Endothelial cell of umbilical vein (primary cell): ENCODE measurements at regions not wholly inside any gene's neighbourhood (a gene's known extent, or its start where the extent isn't known, plus 50 kb on each side); places are given as distances from the start of the nearest gene placed in this dataset.

Source experiments
- CTCF ChIP-seq, 2 donors: IDR thresholded peaks; 1 replicate in 1 of 2; 2 replicates in 1 of 2; pipeline ENCODE4 v1.5.1; 2011; ENCODE audit warnings: low read length in 2 of 2, mild to moderate bottlenecking in 2 of 2, moderate library complexity in 2 of 2, control low read depth in 1 of 2, inconsistent platforms in 1 of 2, low read depth in 1 of 2; ENCODE audit not compliant: insufficient read depth in 1 of 2; ENCODE audit errors: extremely low read depth in 1 of 2
- EZH2 ChIP-seq: IDR thresholded peaks from 2 replicates; pipeline ENCODE4 v1.6.1; 2012; ENCODE audit warnings: borderline replicate concordance, low read depth, mild to moderate bottlenecking, moderate library complexity, low read length, inconsistent platforms; ENCODE audit not compliant: severe bottlenecking

GRCh38 chr7:106776618-106777347 lies 88.3 kb upstream of the PIK3CG start:
- TF ChIP-seq EZH2 (no peak), CTCF (IDR thresholded peaks at IDR 0.05; ENCODE audit: extremely low read depth in 1 of 2, insufficient read depth in 1 of 2, low read depth in 1 of 2, low read length in 2 of 2) (no peak)
